Fibroblast of upper back skin (primary cell): ENCODE measurements at regions not wholly inside any gene's neighbourhood (a gene's known extent, or its start where the extent isn't known, plus 50 kb on each side); places are given as distances from the start of the nearest gene placed in this dataset.
"Not testable (repeated sequence)": the region's sequence is repeated elsewhere in the genome, so short reads cannot be mapped to it uniquely, and the experiment has no call there.

Experiments
- DNase-seq: peaks from one replicate; pipeline ENCODE4 v3.0.0-alpha.2; 2013

GRCh38 chr11:71181566-71181965, 70.8 kb downstream of the SHANK2 start:
- no peak for DNase-seq

GRCh38 chr11:71180694-71181470, 71.5 kb downstream of the SHANK2 start:
- DNase-seq = no peak

- no peak for DNase-seq
These were observed 72.3 kb downstream of the SHANK2 start for GRCh38 chr11:71179877-71180605.

GRCh38 chr11:71178076-71178475, 74.3 kb downstream of the SHANK2 start:
- no peak for DNase-seq

GRCh38 chr11:71176812-71177211, 75.6 kb downstream of the SHANK2 start:
- DNase-seq = no peak

GRCh38 chr11:71173709-71174108, 78.7 kb downstream of the SHANK2 start:
- DNase-seq = no peak

GRCh38 chr11:71172680-71173079, 79.7 kb downstream of the SHANK2 start:
- DNase-seq = no peak

GRCh38 chr11:71171576-71171975, 80.8 kb downstream of the SHANK2 start:
- DNase-seq = no peak

GRCh38 chr11:71170624-71171423, 81.6 kb downstream of the SHANK2 start:
- no peak for DNase-seq

GRCh38 chr11:71169313-71169712, 83.1 kb downstream of the SHANK2 start:
- DNase-seq = no peak

GRCh38 chr11:71167814-71168213, 84.6 kb downstream of the SHANK2 start:
- DNase-seq = not testable (repeated sequence)

GRCh38 chr11:71165771-71166170, 86.6 kb downstream of the SHANK2 start:
- no peak for DNase-seq

- no peak for DNase-seq
These were observed 87.8 kb downstream of the SHANK2 start for GRCh38 chr11:71164621-71165020.

- no peak for DNase-seq
These were observed 88.2 kb downstream of the SHANK2 start for GRCh38 chr11:71164186-71164585.

- no peak for DNase-seq
These were observed 89.0 kb downstream of the SHANK2 start for GRCh38 chr11:71163371-71163770.

- no peak for DNase-seq
These were observed 93.4 kb downstream of the SHANK2 start for GRCh38 chr11:71158936-71159335.

GRCh38 chr11:71157676-71158075, 94.7 kb downstream of the SHANK2 start:
- not testable (repeated sequence) for DNase-seq

GRCh38 chr11:71156301-71156700, 96.1 kb downstream of the SHANK2 start:
- DNase-seq = no peak

GRCh38 chr11:71155846-71156245, 96.5 kb downstream of the SHANK2 start:
- DNase-seq = no peak

GRCh38 chr11:71154261-71154805, 98.0 kb downstream of the SHANK2 start:
- DNase-seq = no peak

- DNase-seq = no peak
These were observed 99.4 kb downstream of the SHANK2 start for GRCh38 chr11:71153005-71153390.

GRCh38 chr11:71152312-71153004, 99.9 kb downstream of the SHANK2 start:
- not testable (repeated sequence) for DNase-seq

GRCh38 chr11:71151561-71151960, 100.8 kb downstream of the SHANK2 start:
- no peak for DNase-seq
